ENCODE measurements at regions not wholly inside any gene's neighbourhood (a gene's known extent, or its start where the extent isn't known, plus 50 kb on each side); places are given as distances from the start of the nearest gene placed in this dataset.
"Not testable (repeated sequence)": the region's sequence is repeated elsewhere in the genome, so short reads cannot be mapped to it uniquely, and the experiment has no call there.

- DNase-seq (ENCODE audit: low spot score) = no peak
Observed at GRCh38 chr1:79762461-79762860, 755.9 kb upstream of the ADGRL4 start.

GRCh38 chr1:79760531-79760930, 754.0 kb upstream of the ADGRL4 start:
- DNase-seq (ENCODE audit: low spot score) = no peak

- DNase-seq (ENCODE audit: low spot score) = no peak
Observed at GRCh38 chr1:79749607-79750006, 743.1 kb upstream of the ADGRL4 start.

- no peak for DNase-seq (ENCODE audit: low spot score)
Observed at GRCh38 chr1:79745929-79746328, 739.4 kb upstream of the ADGRL4 start.

GRCh38 chr1:79744746-79745145, 738.2 kb upstream of the ADGRL4 start:
- DNase-seq (ENCODE audit: low spot score) = no peak

- no peak for DNase-seq (ENCODE audit: low spot score)
Observed at GRCh38 chr1:79741720-79742421, 735.3 kb upstream of the ADGRL4 start.

GRCh38 chr1:79738101-79738500, 731.6 kb upstream of the ADGRL4 start:
- DNase-seq (ENCODE audit: low spot score) = peak; percentile 34

GRCh38 chr1:79737193-79737592, 730.7 kb upstream of the ADGRL4 start:
- no peak for DNase-seq (ENCODE audit: low spot score)

- no peak for DNase-seq (ENCODE audit: low spot score)
Observed at GRCh38 chr1:79732950-79733349, 726.4 kb upstream of the ADGRL4 start.

GRCh38 chr1:79726911-79727310, 720.4 kb upstream of the ADGRL4 start:
- DNase-seq (ENCODE audit: low spot score) = no peak

GRCh38 chr1:79726321-79726720, 719.8 kb upstream of the ADGRL4 start:
- DNase-seq (ENCODE audit: low spot score) = no peak

GRCh38 chr1:79716447-79716846, 709.9 kb upstream of the ADGRL4 start:
- DNase-seq (ENCODE audit: low spot score) = no peak

- DNase-seq (ENCODE audit: low spot score) = no peak
Observed at GRCh38 chr1:79714664-79715063, 708.1 kb upstream of the ADGRL4 start.

- no peak for DNase-seq (ENCODE audit: low spot score)
Observed at GRCh38 chr1:79711001-79711431, 704.5 kb upstream of the ADGRL4 start.

GRCh38 chr1:79708646-79709265, 702.2 kb upstream of the ADGRL4 start:
- no peak for DNase-seq (ENCODE audit: low spot score)

- DNase-seq (ENCODE audit: low spot score) = no peak
Observed at GRCh38 chr1:79705218-79705617, 698.7 kb upstream of the ADGRL4 start.

- no peak for DNase-seq (ENCODE audit: low spot score)
Observed at GRCh38 chr1:79704067-79704466, 697.5 kb upstream of the ADGRL4 start.

GRCh38 chr1:79702336-79702999, 695.9 kb upstream of the ADGRL4 start:
- DNase-seq (ENCODE audit: low spot score) = not testable (repeated sequence)

- no peak for DNase-seq (ENCODE audit: low spot score)
Observed at GRCh38 chr1:79695138-79695537, 688.6 kb upstream of the ADGRL4 start.

- no peak for DNase-seq (ENCODE audit: low spot score)
Observed at GRCh38 chr1:79694241-79694640, 687.7 kb upstream of the ADGRL4 start.

GRCh38 chr1:79693441-79694114, 687.0 kb upstream of the ADGRL4 start:
- DNase-seq (ENCODE audit: low spot score) = no peak

GRCh38 chr1:79692519-79692918, 686.0 kb upstream of the ADGRL4 start:
- no peak for DNase-seq (ENCODE audit: low spot score)

- DNase-seq (ENCODE audit: low spot score) = no peak
Observed at GRCh38 chr1:79688932-79689331, 682.4 kb upstream of the ADGRL4 start.
